Activated B cell treated with CpG ODN at 0.5 μM for 24 hours (primary cell): ENCODE measurements at regions not wholly inside any gene's neighbourhood (a gene's known extent, or its start where the extent isn't known, plus 50 kb on each side); places are given as distances from the start of the nearest gene placed in this dataset.

Source experiments
- ATAC-seq: fragments of 200-7000 bp; cut with Tn5 transposase; one replicate; pipeline ENCODE4 v1.10.0; 2021; ENCODE audit warnings: low read depth, mild to moderate bottlenecking, moderate library complexity
- CTCF ChIA-PET: fragments of 350-600 bp; sonication (Branson Sonifier 250); formaldehyde crosslinking; loops from one replicate; lab custom pipeline; 2021; ENCODE audit warnings: antibody characterized with exemption; lab: Charles Lee
- POLR2A ChIA-PET: fragments of 350-600 bp; sonication (Branson Sonifier 250); formaldehyde crosslinking; loops from one replicate; lab custom pipeline; 2021; ENCODE audit warnings: antibody characterized with exemption; lab: Charles Lee
- DNase-seq: peaks from one replicate; pipeline ENCODE4 v3.0.0; 2022
- H3K27ac Mint-ChIP-seq: one replicate; pipeline ENCODE4 v1.8.0; 2020; ENCODE audit warnings: mixed read lengths
- H3K27me3 Mint-ChIP-seq: one replicate; pipeline ENCODE4 v1.8.0; 2021; ENCODE audit warnings: mixed read lengths
- H3K36me3 Mint-ChIP-seq: one replicate; pipeline ENCODE4 v1.8.0; 2021; ENCODE audit warnings: low read depth, mixed read lengths
- H3K4me1 Mint-ChIP-seq: one replicate; pipeline ENCODE4 v1.8.0; 2021; ENCODE audit warnings: mixed read lengths
- H3K4me3 Mint-ChIP-seq: one replicate; pipeline ENCODE4 v1.8.0; 2020; ENCODE audit warnings: mild to moderate bottlenecking, mixed read lengths
- H3K9me3 Mint-ChIP-seq: one replicate; pipeline ENCODE4 v1.8.0; 2020; ENCODE audit warnings: mixed read lengths
- intact Hi-C: fragments of 100-400 bp; cut with micrococcal nuclease; formaldehyde crosslinking; loops from one replicate; pipeline ENCODE4 v1.15.1; 2024
- TF ChIP-seq, protein P1 (sequence below): fragments of 200-600 bp; IDR thresholded peaks from one replicate; pipeline ENCODE4 v1.8.0; 2022; ENCODE audit warnings: antibody characterized with exemption, mild to moderate bottlenecking

DNA sequence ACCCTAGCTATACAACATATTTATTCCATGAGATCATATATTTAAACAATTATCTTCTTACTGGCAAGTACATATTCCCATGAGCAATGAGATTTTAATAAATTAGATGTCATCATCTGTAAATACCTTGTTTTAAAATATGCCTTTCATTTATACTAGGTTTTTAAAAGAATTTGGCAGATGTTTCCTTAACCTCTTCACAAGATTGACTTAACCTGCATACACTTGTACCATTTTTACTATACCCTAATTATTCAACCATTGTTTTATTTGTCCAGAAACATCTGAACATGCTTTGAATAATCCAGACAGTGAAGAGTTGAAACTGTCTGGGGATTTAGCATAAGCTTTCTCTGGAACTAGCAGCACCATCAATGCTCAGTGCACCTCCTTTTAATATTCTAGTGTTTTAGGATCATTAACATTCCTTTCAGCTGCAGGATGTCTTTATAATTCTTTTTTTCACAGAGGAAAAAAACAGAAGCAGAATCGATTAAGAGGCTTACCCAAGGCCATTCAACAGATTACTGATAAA, 188.0 kb upstream of the TENT5A start:
- CTCF ChIA-PET, result no interaction called here
- Mint-ChIP-seq H3K4me3 (no peak overlapping the region), H3K36me3 (no peaks in the 10 kb centered on the region), H3K4me1 (no peaks in the 10 kb centered on the region), H3K27me3 (no peaks in the 10 kb centered on the region), H3K27ac (no peak overlapping the region), H3K9me3 (no peaks in the 10 kb centered on the region)
- intact Hi-C loops, result no loop called here
- TF ChIP-seq, protein P1, sequence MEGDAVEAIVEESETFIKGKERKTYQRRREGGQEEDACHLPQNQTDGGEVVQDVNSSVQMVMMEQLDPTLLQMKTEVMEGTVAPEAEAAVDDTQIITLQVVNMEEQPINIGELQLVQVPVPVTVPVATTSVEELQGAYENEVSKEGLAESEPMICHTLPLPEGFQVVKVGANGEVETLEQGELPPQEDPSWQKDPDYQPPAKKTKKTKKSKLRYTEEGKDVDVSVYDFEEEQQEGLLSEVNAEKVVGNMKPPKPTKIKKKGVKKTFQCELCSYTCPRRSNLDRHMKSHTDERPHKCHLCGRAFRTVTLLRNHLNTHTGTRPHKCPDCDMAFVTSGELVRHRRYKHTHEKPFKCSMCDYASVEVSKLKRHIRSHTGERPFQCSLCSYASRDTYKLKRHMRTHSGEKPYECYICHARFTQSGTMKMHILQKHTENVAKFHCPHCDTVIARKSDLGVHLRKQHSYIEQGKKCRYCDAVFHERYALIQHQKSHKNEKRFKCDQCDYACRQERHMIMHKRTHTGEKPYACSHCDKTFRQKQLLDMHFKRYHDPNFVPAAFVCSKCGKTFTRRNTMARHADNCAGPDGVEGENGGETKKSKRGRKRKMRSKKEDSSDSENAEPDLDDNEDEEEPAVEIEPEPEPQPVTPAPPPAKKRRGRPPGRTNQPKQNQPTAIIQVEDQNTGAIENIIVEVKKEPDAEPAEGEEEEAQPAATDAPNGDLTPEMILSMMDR, result no peak
- ATAC-seq, result no peak
- no peak for DNase-seq
- POLR2A ChIA-PET, result no interaction called here

DNA sequence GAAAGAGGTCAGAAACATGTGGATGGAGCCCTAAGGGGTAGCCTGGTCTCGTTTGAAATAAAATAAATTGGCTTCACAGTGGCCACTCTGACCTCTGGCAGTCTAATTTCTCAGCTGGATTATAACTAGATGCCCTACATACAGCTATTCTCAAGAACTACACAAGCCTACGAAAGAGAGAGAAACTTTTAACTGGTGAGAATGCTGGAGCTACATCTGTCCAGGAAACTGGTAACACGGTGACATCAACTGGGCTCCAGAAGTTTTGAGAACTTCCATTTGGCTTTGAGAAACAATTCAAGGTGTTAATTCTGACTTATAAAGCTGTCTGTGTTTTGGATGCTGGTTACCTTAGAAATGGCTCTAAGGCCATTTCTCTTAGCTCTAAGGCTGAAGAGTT, 187.3 kb upstream of the TENT5A start:
- no peak overlapping the region for H3K4me3 Mint-ChIP-seq
- DNase-seq, result no peak
- H3K27me3 Mint-ChIP-seq, result no peaks in the 10 kb centered on the region
- ATAC-seq, result no peak
- CTCF ChIA-PET, result no interaction called here
- H3K9me3 Mint-ChIP-seq, result no peaks in the 10 kb centered on the region
- POLR2A ChIA-PET, result no interaction called here
- no peak overlapping the region for H3K27ac Mint-ChIP-seq
- TF ChIP-seq, protein P1, result no peak
- no peaks in the 10 kb centered on the region for H3K4me1 Mint-ChIP-seq
- intact Hi-C loops, result no loop called here
- H3K36me3 Mint-ChIP-seq, result no peaks in the 10 kb centered on the region

DNA sequence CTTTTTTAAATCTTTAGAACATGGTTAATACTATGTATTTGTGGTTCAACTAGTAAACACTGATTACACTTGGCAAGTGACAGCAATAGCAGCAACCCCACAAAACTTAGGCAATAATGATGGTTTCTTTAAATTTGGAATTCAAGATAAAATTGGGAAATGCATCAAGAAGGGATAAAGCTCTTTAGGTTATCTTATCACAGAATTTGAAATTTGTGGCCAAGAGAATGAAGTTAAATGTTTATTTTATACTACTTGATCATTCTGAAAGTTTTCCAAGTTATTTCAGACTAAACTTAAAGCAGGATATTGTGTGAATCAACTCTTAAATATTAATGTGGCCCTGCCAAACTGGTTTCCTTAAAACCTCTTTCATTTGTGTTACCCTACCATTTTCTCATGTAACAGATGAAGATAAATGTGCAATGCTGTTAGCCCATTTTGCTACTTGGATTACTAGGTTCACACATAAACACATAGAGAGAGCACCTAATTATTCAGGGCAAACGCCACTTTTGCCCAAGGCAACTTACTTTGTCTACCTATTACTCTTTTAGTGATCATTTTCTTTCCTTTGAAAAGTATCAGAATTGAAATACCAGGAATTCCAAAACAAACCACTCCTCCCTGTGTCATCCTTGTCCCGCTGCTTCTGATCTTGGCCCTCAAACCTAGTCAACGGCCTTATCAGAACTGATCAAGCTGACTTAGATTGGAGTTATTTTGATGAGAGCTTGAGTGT, 186.7 kb upstream of the TENT5A start:
- Mint-ChIP-seq H3K27ac (no peak overlapping the region), H3K4me1 (no peaks in the 10 kb centered on the region), H3K27me3 (no peaks in the 10 kb centered on the region), H3K36me3 (no peaks in the 10 kb centered on the region), H3K4me3 (no peak overlapping the region), H3K9me3 (no peaks in the 10 kb centered on the region)
- ATAC-seq (no peak), DNase-seq (no peak)
- TF ChIP-seq, protein P1, result no peak
- ChIA-PET CTCF (no interaction called here), POLR2A (no interaction called here)
- intact Hi-C loops, result no loop called here

DNA sequence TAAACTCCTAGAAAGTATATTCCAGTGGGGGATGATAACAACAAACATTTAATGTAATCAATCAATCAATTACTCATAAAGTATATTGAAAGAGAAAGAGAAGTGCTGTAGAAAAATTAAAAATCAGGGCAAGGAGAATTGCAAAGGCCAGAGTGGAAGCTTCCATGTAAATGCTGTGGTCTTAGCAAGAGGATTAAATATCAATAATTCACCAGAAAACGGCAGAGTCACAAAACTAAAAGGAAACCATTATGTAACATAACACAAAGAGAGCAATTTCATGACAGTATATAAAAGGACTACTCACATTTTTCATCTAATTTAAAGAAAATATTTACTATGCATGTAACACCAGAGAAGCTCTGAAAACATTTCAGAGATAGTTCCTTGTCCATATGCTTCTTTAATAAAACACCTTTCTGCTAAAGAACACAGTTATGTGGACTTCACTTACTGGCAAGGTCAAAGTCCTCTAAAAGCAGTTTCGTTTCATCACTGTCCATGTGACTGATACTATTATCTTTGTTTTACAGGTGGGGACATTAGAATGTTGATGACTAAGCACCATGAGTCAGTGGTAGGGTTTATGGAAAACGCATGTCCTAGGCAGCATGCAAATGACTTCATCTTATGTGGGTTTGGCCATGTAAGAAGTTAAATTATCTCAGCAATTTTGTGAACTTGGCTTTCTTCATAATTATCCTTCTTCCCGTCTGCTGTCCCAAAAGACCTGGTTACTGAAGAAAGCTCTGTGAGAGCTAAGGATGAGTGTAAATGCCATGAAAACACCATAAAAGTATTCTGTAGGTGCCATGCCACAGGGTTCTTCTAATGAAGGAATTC, 185.8 kb upstream of the TENT5A start:
- TF ChIP-seq, protein P1, result no peak
- intact Hi-C loops, result no loop called here
- CTCF ChIA-PET, result no interaction called here
- ATAC-seq (no peak), DNase-seq (no peak)
- Mint-ChIP-seq H3K4me3 (no peak overlapping the region), H3K27me3 (no peaks in the 10 kb centered on the region), H3K4me1 (no peaks in the 10 kb centered on the region), H3K9me3 (no peaks in the 10 kb centered on the region), H3K36me3 (no peaks in the 10 kb centered on the region), H3K27ac (no peak overlapping the region)
- POLR2A ChIA-PET, result no interaction called here

DNA sequence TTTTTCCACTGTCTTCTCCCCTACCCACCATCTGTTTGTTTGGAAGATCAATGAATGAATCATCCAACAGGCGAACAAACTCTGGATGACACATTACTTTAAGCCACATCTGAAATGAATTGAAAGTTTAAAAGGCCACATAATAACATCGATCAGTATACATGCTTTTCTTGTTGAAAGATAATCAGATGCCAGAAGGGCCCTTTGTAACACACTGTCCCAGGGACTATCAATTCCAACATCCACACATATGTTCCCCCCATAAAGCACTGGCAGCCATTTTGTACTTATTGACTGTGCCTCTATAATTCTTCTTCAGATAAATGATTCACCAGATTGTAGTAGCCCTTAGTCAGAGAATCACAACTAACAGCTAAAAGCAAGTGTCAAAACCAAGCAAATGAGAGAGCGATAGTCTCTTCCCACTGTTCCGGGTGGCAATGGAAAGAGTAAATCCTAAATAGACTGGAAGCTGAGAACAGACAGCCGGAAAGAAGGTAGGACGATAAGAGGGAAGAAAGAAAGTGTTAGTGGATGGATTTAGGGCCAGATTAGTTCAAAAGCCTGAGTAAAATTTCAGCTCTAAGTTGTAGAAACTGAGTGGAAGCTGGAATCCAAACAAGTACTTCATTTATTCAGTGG, 184.9 kb upstream of the TENT5A start:
- no peaks in the 10 kb centered on the region for H3K36me3 Mint-ChIP-seq
- H3K4me3 Mint-ChIP-seq, result no peak overlapping the region
- ChIA-PET POLR2A (no interaction called here), CTCF (no interaction called here)
- ATAC-seq, result no peak
- H3K27ac Mint-ChIP-seq, result no peak overlapping the region
- no peaks in the 10 kb centered on the region for H3K4me1 Mint-ChIP-seq
- H3K27me3 Mint-ChIP-seq, result no peaks in the 10 kb centered on the region
- intact Hi-C loops, result no loop called here
- H3K9me3 Mint-ChIP-seq, result no peaks in the 10 kb centered on the region
- DNase-seq, result no peak
- TF ChIP-seq, protein P1, result no peak
